ENCODE measurements at regions not wholly inside any gene's neighbourhood (a gene's known extent, or its start where the extent isn't known, plus 50 kb on each side); places are given as distances from the start of the nearest gene placed in this dataset.
"Not testable (repeated sequence)": the region's sequence is repeated elsewhere in the genome, so short reads cannot be mapped to it uniquely, and the experiment has no call there.

- Mint-ChIP-seq H3K27ac (no peak overlapping the region), H3K4me3 (no peak overlapping the region), H3K9me3 (no peaks in the 10 kb centered on the region), H3K36me3 (no peaks in the 10 kb centered on the region), H3K4me1 (no peaks in the 10 kb centered on the region), H3K27me3 (no peaks in the 10 kb centered on the region)
Measured at GRCh38 chr17:36684134-36684533, 82.8 kb downstream of the MRM1 start.

- H3K27me3 Mint-ChIP-seq, result no peaks in the 10 kb centered on the region
- no peaks in the 10 kb centered on the region for H3K36me3 Mint-ChIP-seq
- no peak overlapping the region for H3K27ac Mint-ChIP-seq
- H3K4me3 Mint-ChIP-seq, result no peak overlapping the region
- no peaks in the 10 kb centered on the region for H3K4me1 Mint-ChIP-seq
- H3K9me3 Mint-ChIP-seq, result no peaks in the 10 kb centered on the region
Measured at GRCh38 chr17:36686123-36686669, 84.8 kb downstream of the MRM1 start.

GRCh38 chr17:36687736-36688135 lies 86.4 kb downstream of the MRM1 start:
- Mint-ChIP-seq H3K4me3 (no peak overlapping the region), H3K27me3 (no peaks in the 10 kb centered on the region)

DNA sequence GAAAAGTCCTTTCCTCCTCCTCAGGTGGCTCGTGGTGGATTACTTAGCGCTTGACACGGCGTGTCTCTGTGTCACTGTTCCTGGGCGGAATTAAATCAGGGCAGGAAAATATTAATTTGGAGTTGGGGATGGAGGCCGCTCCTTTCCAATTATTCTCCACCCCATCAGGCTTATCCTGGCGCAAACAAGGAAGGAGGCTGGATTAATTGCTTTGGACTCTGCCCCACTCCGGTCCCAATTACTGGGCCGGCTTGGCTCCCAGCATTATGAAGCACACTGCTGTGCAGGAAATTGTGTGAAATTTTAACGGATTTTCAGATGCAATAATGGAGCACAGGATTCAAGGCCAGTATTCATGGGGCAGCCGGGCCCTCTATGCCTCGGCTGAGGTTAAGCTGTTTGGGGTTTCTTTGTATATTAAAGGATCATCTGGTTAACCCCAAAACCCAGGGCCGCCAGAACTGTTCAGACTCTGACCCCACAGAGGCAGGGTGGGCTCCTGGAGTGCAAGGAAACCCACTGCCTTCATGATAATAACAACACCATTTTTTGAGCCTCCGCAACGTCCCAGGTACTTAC lies 87.8 kb downstream of the MRM1 start:
- no peak overlapping the region for H3K4me3 Mint-ChIP-seq
- no peaks in the 10 kb centered on the region for H3K9me3 Mint-ChIP-seq
- H3K36me3 Mint-ChIP-seq, result no peaks in the 10 kb centered on the region
- no peaks in the 10 kb centered on the region for H3K27me3 Mint-ChIP-seq
- no peak overlapping the region for H3K27ac Mint-ChIP-seq
- H3K4me1 Mint-ChIP-seq, result no peaks in the 10 kb centered on the region

More at GRCh38 chr17:36687736-36688135, 86.4 kb downstream of the MRM1 start:
- H3K36me3 Mint-ChIP-seq, result no peaks in the 10 kb centered on the region
- H3K27ac Mint-ChIP-seq, result no peak overlapping the region
- H3K4me1 Mint-ChIP-seq, result no peaks in the 10 kb centered on the region
- H3K9me3 Mint-ChIP-seq, result no peaks in the 10 kb centered on the region

GRCh38 chr17:36690190-36690589 lies 88.8 kb downstream of the MRM1 start:
- Mint-ChIP-seq H3K27ac (no peak overlapping the region), H3K27me3 (no peaks in the 10 kb centered on the region), H3K9me3 (no peaks in the 10 kb centered on the region), H3K36me3 (no peaks in the 10 kb centered on the region), H3K4me1 (no peaks in the 10 kb centered on the region), H3K4me3 (no peak overlapping the region)

GRCh38 chr17:36691606-36692005 lies 90.2 kb downstream of the MRM1 start:
- Mint-ChIP-seq H3K4me1 (no peaks in the 10 kb centered on the region), H3K9me3 (no peaks in the 10 kb centered on the region), H3K4me3 (no peak overlapping the region), H3K27ac (no peak overlapping the region), H3K36me3 (no peaks in the 10 kb centered on the region), H3K27me3 (no peaks in the 10 kb centered on the region)

DNA sequence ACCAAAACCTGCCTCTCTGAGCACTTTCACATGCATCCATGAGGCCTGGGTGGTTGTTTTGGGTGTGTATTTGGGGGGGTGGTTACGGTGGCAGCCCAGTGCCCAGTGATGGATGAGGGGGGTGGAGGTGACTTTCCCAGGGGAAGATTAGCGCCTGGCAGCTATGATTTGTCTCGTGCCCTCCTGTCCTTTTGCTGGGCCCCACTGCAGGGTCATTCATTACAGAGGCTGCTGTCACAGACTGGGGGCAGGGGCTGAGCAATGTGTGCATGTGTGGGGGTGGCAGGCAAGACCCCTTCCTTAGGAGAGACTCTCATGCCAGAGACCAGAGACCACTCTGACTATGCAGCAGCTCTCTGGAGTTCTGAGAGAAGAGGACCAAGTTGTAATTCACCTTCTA lies 93.7 kb downstream of the MRM1 start:
- H3K27me3 Mint-ChIP-seq, result peaks cover 8% of the 10 kb centered on the region

DNA sequence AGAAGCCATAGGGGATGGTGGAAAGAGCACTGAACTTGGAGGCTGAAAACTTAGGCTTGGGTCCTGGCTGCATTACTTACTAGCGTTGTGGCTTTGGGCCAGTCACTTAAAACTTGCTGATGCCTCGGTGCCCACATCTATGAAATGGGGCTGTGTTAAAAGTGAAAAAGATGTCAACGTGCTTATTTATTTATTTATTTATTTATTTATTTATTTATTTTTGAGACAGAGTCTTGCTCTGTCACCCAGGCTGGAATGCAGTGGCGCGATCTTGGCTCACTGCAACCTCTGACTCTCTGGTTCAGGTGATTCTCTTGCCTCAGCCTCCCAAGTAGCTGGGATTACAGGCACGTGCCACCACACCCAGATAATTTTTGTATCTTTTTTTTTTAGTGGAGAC lies 94.3 kb downstream of the MRM1 start:
- H3K27ac Mint-ChIP-seq, H3K27me3 Mint-ChIP-seq, H3K9me3 Mint-ChIP-seq, H3K36me3 Mint-ChIP-seq, H3K4me1 Mint-ChIP-seq, H3K4me3 Mint-ChIP-seq: not testable (repeated sequence)

More for the DNA sequence above, 93.7 kb downstream of the MRM1 start:
- Mint-ChIP-seq H3K36me3 (no peaks in the 10 kb centered on the region), H3K4me3 (no peak overlapping the region), H3K4me1 (no peaks in the 10 kb centered on the region), H3K27ac (no peak overlapping the region), H3K9me3 (no peaks in the 10 kb centered on the region)

DNA sequence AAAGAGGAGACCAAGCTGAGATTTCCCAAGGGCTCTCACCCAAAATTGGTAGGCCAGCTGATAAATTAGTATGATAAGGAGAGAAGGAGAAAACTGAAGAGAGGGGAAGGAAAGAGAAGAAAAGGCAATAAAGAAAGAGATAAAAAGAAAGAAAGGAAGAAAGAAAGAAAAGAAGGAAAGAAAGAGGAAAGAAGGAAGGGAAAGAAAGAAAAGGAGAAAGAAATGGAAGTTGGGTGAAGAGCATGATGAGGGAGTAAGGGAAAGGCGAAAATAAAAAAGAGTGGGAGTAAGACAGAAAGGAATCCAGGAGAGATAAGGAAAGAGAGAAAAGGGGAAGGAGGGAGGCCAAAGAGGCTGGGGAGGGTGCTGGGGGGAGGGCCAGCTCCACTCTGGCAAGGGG lies 95.4 kb downstream of the MRM1 start:
- H3K27ac Mint-ChIP-seq, result no peak overlapping the region
- H3K4me1 Mint-ChIP-seq, result no peaks in the 10 kb centered on the region
- peaks cover 15% of the 10 kb centered on the region for H3K27me3 Mint-ChIP-seq
- no peaks in the 10 kb centered on the region for H3K36me3 Mint-ChIP-seq
- no peaks in the 10 kb centered on the region for H3K9me3 Mint-ChIP-seq
- no peak overlapping the region for H3K4me3 Mint-ChIP-seq

GRCh38 chr17:36697903-36698530 lies 96.6 kb downstream of the MRM1 start:
- H3K4me3 Mint-ChIP-seq, result no peak overlapping the region
- peaks cover 22% of the 10 kb centered on the region for H3K27me3 Mint-ChIP-seq
- no peak overlapping the region for H3K27ac Mint-ChIP-seq
- H3K9me3 Mint-ChIP-seq, result no peaks in the 10 kb centered on the region
- H3K36me3 Mint-ChIP-seq, result no peaks in the 10 kb centered on the region
- no peaks in the 10 kb centered on the region for H3K4me1 Mint-ChIP-seq

DNA sequence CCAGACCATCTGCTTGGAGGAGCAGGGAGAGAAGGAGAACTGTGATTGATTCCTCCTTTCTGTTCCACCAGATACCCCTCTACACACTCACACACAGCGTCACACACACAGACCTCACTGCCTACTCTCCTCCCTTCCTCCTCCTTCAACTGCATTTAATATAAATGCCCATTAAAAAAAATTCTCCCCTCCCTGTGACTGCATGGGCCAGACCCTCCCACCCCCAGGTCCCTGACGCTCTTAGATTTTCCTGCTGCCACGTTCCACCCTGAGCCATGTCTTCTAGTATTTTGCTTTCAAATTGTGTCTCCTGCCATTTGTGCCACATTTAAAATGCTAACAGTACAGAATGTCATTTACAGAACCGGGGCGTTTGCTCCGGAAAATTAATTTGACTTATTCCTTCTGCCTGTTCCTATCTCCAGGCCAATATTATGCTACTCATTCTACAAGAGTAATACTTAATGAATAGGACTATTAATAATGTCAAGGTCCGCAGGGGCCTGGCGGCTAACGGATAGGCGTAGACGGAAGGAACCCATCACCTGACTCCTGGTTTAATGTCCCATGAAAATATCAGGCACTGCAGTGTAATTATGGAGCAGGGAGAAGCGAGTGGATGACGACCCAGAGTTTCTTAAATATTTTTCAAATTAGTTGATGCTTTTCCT lies 100.2 kb downstream of the MRM1 start:
- H3K27ac Mint-ChIP-seq, result no peak overlapping the region
- no peak overlapping the region for H3K4me3 Mint-ChIP-seq
- H3K4me1 Mint-ChIP-seq, result no peaks in the 10 kb centered on the region
- H3K27me3 Mint-ChIP-seq, result peaks cover 33% of the 10 kb centered on the region
- no peaks in the 10 kb centered on the region for H3K9me3 Mint-ChIP-seq
- H3K36me3 Mint-ChIP-seq, result no peaks in the 10 kb centered on the region

GRCh38 chr17:36702636-36703035 lies 101.3 kb downstream of the MRM1 start:
- Mint-ChIP-seq H3K4me3 (no peak overlapping the region), H3K36me3 (no peaks in the 10 kb centered on the region), H3K9me3 (no peaks in the 10 kb centered on the region), H3K4me1 (no peaks in the 10 kb centered on the region), H3K27me3 (peaks cover 30% of the 10 kb centered on the region), H3K27ac (no peak overlapping the region)

- Mint-ChIP-seq H3K4me3 (no peak overlapping the region), H3K4me1 (no peaks in the 10 kb centered on the region), H3K27ac (no peak overlapping the region), H3K36me3 (no peaks in the 10 kb centered on the region), H3K9me3 (no peaks in the 10 kb centered on the region), H3K27me3 (peaks cover 28% of the 10 kb centered on the region)
Measured at GRCh38 chr17:36703860-36704266, 102.5 kb downstream of the MRM1 start.

GRCh38 chr17:36705283-36705795 lies 104.0 kb downstream of the MRM1 start:
- no peak overlapping the region for H3K4me3 Mint-ChIP-seq
- H3K9me3 Mint-ChIP-seq, result no peaks in the 10 kb centered on the region
- peaks cover 25% of the 10 kb centered on the region for H3K27me3 Mint-ChIP-seq
- no peak overlapping the region for H3K27ac Mint-ChIP-seq
- no peaks in the 10 kb centered on the region for H3K36me3 Mint-ChIP-seq
- no peaks in the 10 kb centered on the region for H3K4me1 Mint-ChIP-seq

- peaks cover 24% of the 10 kb centered on the region for H3K27me3 Mint-ChIP-seq
- no peaks in the 10 kb centered on the region for H3K36me3 Mint-ChIP-seq
- H3K4me3 Mint-ChIP-seq, result no peak overlapping the region
- H3K9me3 Mint-ChIP-seq, result no peaks in the 10 kb centered on the region
- H3K27ac Mint-ChIP-seq, result no peak overlapping the region
- H3K4me1 Mint-ChIP-seq, result no peaks in the 10 kb centered on the region
Measured at GRCh38 chr17:36705874-36706731, 104.7 kb downstream of the MRM1 start.

Data from activated naive CD4-positive, alpha-beta T cell treated with anti-CD3 and anti-CD28 coated beads, Interleukin-2, amount 50 U/mL, for 24 hours (primary cell).